Uterus (tissue), 3 donors: ENCODE measurements at regions not wholly inside any gene's neighbourhood (a gene's known extent, or its start where the extent isn't known, plus 50 kb on each side); places are given as distances from the start of the nearest gene placed in this dataset.

Source experiments
- DNase-seq, 2 donors: peaks; one replicate each; pipeline ENCODE4 v3.0.0-alpha.2; 2019 to 2020
- H3K27ac ChIP-seq, 2 donors: fragments of 200-600 bp; sonication (generic); 1 replicate in 1 of 2; 2 replicates in 1 of 2; pipeline ENCODE4 v1.5.1; 2016 to 2018
- H3K27me3 ChIP-seq, 2 donors: fragments of 200-600 bp; sonication (generic); one replicate each; pipeline ENCODE4 v1.5.1; 2018 to 2019; ENCODE audit warnings: control low read depth in 1 of 2
- H3K36me3 ChIP-seq, 2 donors: fragments of 200-600 bp; sonication (generic); one replicate each; pipeline ENCODE4 v1.5.1; 2019; ENCODE audit warnings: control low read depth in 1 of 2
- H3K4me1 ChIP-seq, 2 donors: fragments of 200-600 bp; sonication (generic); one replicate each; pipeline ENCODE4 v1.5.1; 2018 to 2019; ENCODE audit warnings: control low read depth in 1 of 2
- H3K4me3 ChIP-seq, 2 donors: fragments of 200-600 bp; sonication (generic); 1 replicate in 1 of 2; 2 replicates in 1 of 2; pipeline ENCODE4 v1.5.1; 2018 to 2019; ENCODE audit warnings: mild to moderate bottlenecking in 1 of 2
- H3K9me3 ChIP-seq, 2 donors: fragments of 200-600 bp; sonication (generic); one replicate each; pipeline ENCODE4 v1.5.1; 2019; ENCODE audit warnings: control low read depth in 1 of 2
- POLR2A ChIP-seq, 2 donors: fragments of 450-650 bp; IDR thresholded peaks; one replicate each; pipeline ENCODE4 v1.6.1; 2016; ENCODE audit warnings: antibody characterized with exemption in 2 of 2, mild to moderate bottlenecking in 1 of 2, moderate library complexity in 1 of 2
- intact Hi-C: fragments of 100-400 bp; cut with DNase I; formaldehyde crosslinking; loops from one replicate; pipeline ENCODE4 v1.15.1; 2023; ENCODE audit warnings: low total_unique reads
- TF ChIP-seq, protein P1 (sequence below), 4 experiments: fragments of 200-600 bp in 2 of 4; fragments of 450-650 bp in 2 of 4; sonication (generic) in 2 of 4; IDR thresholded peaks; one replicate each; pipeline ENCODE4 v1.5.1; 2016 to 2019; ENCODE audit warnings: antibody characterized with exemption in 4 of 4, mild to moderate bottlenecking in 2 of 4, moderate library complexity in 1 of 4
- donor health status: DM: yes; HTN: yes; CAD: no.

DNA sequence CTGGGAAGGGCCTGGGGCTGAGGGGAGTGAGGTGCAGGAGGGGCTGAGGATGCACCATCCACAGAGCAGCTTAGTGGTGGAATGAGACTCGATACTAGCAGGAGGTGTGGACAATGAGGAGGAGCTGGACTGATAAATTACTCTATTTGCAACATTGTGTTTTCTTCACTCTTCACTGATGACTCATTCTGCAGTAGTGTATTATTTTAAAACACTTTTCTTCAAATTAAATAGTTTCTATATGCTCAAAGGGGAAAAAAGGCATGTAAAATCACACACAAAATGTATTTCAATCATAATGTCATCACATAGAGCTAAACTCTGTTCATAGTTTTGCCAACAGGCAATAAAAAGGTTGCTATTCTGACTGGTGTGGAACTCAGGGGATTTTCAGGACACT, 467.0 kb upstream of the CTSO start:
- TF ChIP-seq, protein P1, sequence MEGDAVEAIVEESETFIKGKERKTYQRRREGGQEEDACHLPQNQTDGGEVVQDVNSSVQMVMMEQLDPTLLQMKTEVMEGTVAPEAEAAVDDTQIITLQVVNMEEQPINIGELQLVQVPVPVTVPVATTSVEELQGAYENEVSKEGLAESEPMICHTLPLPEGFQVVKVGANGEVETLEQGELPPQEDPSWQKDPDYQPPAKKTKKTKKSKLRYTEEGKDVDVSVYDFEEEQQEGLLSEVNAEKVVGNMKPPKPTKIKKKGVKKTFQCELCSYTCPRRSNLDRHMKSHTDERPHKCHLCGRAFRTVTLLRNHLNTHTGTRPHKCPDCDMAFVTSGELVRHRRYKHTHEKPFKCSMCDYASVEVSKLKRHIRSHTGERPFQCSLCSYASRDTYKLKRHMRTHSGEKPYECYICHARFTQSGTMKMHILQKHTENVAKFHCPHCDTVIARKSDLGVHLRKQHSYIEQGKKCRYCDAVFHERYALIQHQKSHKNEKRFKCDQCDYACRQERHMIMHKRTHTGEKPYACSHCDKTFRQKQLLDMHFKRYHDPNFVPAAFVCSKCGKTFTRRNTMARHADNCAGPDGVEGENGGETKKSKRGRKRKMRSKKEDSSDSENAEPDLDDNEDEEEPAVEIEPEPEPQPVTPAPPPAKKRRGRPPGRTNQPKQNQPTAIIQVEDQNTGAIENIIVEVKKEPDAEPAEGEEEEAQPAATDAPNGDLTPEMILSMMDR (IDR thresholded peaks at IDR 0.05) = no peak
- no peak for TF ChIP-seq POLR2A (IDR thresholded peaks at IDR 0.05)
- no peak for DNase-seq
- intact Hi-C loops = no loop called here
- Histone ChIP-seq H3K4me1 (no peaks in the 10 kb centered on the region), H3K4me3 (no peak overlapping the region), H3K27me3 (no peaks in the 10 kb centered on the region), H3K27ac (peak overlapping the region; percentile 68 to 76), H3K36me3 (no peaks in the 10 kb centered on the region), H3K9me3 (no peaks in the 10 kb centered on the region)

DNA sequence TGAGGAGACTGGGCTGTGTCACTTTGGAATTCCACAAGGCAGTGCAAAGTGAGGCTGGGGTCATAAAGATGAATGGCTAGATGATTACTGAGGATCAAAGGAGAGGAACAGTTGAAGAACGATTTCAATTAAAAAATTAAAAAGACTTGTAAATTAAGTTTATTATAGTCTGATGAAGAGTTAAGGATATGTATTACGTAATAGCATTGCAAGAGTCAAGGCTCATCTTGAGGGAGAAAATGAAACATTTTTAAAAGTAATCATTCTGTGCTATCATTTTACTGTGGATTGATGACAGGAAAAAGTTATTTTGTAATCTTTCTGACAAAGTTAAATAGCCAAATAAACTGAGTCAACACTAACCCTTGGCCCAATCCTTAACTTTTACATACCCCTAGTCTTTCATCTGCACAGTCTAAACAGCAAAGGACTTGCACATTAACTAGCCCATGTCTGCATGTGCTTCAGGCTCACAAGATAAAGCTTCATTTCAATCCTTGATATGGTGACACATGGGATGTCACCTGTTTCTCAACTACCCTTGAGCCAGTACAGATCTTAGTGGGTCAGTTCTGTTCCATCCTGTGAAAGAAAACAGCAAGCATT, 465.5 kb upstream of the CTSO start:
- peak overlapping the region; percentile 68 to 76 for H3K27ac ChIP-seq
- peak; percentile 27 to 56 for DNase-seq
- no peaks in the 10 kb centered on the region for H3K4me1 ChIP-seq
- intact Hi-C loops = no loop called here
- H3K27me3 ChIP-seq = no peaks in the 10 kb centered on the region
- no peak for TF ChIP-seq POLR2A (IDR thresholded peaks at IDR 0.05)
- TF ChIP-seq, protein P1 (IDR thresholded peaks at IDR 0.05) = no peak
- no peaks in the 10 kb centered on the region for H3K36me3 ChIP-seq
- H3K9me3 ChIP-seq = no peaks in the 10 kb centered on the region
- no peak overlapping the region for H3K4me3 ChIP-seq

DNA sequence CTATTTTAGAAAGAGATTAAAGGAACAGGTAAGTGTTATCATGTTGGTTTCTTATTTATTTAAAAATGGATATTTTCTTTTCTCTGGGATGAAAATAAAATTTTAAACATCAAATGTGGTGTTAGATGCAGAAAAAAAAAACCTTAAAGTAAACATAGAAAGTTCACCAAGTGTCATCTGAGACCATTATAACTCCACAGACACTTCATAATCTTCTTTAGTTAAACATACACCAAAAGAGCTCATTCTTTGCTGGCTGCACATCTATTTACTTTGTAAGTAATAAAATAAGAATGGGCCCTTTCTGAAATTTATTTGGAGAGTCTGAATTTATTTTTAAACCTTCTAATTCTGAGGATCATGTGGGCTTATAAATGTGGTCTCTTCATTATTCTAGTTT, 460.7 kb upstream of the CTSO start:
- no peaks in the 10 kb centered on the region for H3K4me1 ChIP-seq
- TF ChIP-seq POLR2A (IDR thresholded peaks at IDR 0.05) = no peak
- TF ChIP-seq, protein P1 (IDR thresholded peaks at IDR 0.05) = no peak
- H3K36me3 ChIP-seq = no peaks in the 10 kb centered on the region
- H3K27ac ChIP-seq = no peak overlapping the region
- intact Hi-C loops = no loop called here
- H3K27me3 ChIP-seq = no peaks in the 10 kb centered on the region
- no peaks in the 10 kb centered on the region for H3K9me3 ChIP-seq
- DNase-seq = no peak
- H3K4me3 ChIP-seq = no peak overlapping the region

DNA sequence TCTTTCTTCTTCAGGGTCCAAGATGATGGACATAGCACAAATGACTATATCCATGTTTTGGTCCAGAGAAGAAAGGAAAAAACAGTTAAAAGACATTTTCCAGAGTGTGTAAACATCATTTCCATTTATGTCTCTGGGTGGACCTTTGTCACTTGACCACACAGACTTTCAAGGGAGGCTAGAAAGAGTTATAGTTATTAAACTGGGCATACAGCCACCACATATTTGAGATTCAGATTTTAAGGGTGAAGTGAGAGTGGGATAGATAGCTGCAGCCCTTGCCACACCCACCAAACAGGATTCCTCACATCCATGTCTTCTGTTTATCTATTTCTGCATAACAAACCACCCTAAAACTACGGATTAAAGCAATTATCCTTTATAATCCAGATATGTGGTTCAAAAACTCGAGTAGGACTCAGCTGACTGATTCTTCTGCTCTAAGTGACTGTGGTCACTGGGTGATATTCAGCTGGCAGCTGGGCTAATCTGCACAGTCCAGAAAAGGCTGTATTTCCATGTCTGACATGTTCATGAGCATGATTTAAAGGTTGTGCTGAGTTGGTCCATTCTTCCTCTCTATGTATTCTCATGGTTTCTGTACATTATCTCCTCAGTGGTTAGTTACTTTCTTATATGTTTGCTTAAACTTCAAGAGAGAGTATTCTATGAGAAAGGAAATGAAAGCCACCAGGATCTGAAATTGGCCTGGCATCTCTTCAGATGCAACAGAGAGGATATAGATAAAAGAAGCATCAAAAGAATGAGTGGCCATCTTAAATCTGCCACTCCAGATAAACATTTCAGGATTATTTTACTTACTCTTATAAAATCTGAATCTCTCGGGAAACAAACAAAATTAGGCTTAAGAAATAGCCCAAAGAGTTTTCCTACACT, 459.8 kb upstream of the CTSO start:
- intact Hi-C loops = no loop called here
- TF ChIP-seq, protein P1 (IDR thresholded peaks at IDR 0.05) = no peak
- TF ChIP-seq POLR2A (IDR thresholded peaks at IDR 0.05) = no peak
- no peaks in the 10 kb centered on the region for H3K36me3 ChIP-seq
- no peak overlapping the region for H3K4me3 ChIP-seq
- H3K4me1 ChIP-seq = no peaks in the 10 kb centered on the region
- no peak overlapping the region for H3K27ac ChIP-seq
- no peaks in the 10 kb centered on the region for H3K9me3 ChIP-seq
- DNase-seq = no peak
- no peaks in the 10 kb centered on the region for H3K27me3 ChIP-seq

DNA sequence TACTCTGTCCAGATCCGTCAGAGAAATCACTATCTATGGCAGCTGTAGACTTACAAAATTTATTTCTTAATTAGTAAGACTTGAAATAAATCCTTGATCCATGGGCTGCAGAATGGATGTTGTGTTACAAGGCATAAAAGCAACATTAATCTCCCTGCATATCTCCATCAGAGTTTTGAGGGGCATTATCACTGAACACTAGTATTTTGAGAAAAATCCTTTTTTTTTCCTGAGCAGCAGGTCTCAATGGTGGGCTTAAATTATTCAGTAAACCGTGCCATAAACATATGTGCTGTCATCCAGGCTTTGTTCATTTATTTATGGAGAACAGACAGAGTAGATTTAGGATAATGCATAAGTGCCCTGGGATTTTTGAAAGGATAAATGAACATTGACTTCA, 457.9 kb upstream of the CTSO start:
- no peaks in the 10 kb centered on the region for H3K4me1 ChIP-seq
- no peaks in the 10 kb centered on the region for H3K27me3 ChIP-seq
- no peak for DNase-seq
- H3K36me3 ChIP-seq = no peaks in the 10 kb centered on the region
- H3K27ac ChIP-seq = no peak overlapping the region
- intact Hi-C loops = no loop called here
- H3K4me3 ChIP-seq = no peak overlapping the region
- no peaks in the 10 kb centered on the region for H3K9me3 ChIP-seq
- TF ChIP-seq, protein P1 (IDR thresholded peaks at IDR 0.05) = no peak
- no peak for TF ChIP-seq POLR2A (IDR thresholded peaks at IDR 0.05)
